Upper lobe of left lung (tissue), 4 donors: ENCODE measurements at regions not wholly inside any gene's neighbourhood (a gene's known extent, or its start where the extent isn't known, plus 50 kb on each side); places are given as distances from the start of the nearest gene placed in this dataset.

Experiments used
- CTCF ChIP-seq, 6 experiments: fragments of 450-650 bp in 4 of 6; fragments of 200-600 bp in 2 of 6; sonication (generic) in 2 of 6; IDR thresholded peaks; one replicate each; pipeline ENCODE4 v1.5.1; 2016 to 2019; ENCODE audit warnings: antibody characterized with exemption in 6 of 6
- POLR2AphosphoS5 ChIP-seq, 2 donors: sonication (generic); formaldehyde crosslinking; IDR thresholded peaks; one replicate each; pipeline ENCODE4 v1.5.1; 2017; ENCODE audit warnings: antibody characterized with exemption in 2 of 2

- no peak for TF ChIP-seq CTCF (IDR thresholded peaks at IDR 0.05)
- TF ChIP-seq POLR2AphosphoS5 (IDR thresholded peaks at IDR 0.05) = no peak
Observed at GRCh38 chr19:28424077-28424476, 788.9 kb downstream of the UQCRFS1 start.
